ENCODE measurements at regions not wholly inside any gene's neighbourhood (a gene's known extent, or its start where the extent isn't known, plus 50 kb on each side); places are given as distances from the start of the nearest gene placed in this dataset.

- no TSS peak for BruUV-seq (replicated peaks)
- H3K4me1 Mint-ChIP-seq (ENCODE audit: low read depth, unreplicated experiment) = peaks cover 62% of the 10 kb centered on the region
- H3K4me3 Mint-ChIP-seq (ENCODE audit: low read depth, unreplicated experiment) = peak overlapping the region; percentile 7
- no peak for DNase-seq
- H3K9me3 Mint-ChIP-seq (ENCODE audit: low read depth, unreplicated experiment) = no peaks in the 10 kb centered on the region
- peak overlapping the region; percentile 82 for H3K27ac Mint-ChIP-seq (ENCODE audit: unreplicated experiment)
- no peak for TF ChIP-seq CTCF (IDR thresholded peaks at IDR 0.05; ENCODE audit: unreplicated experiment)
- no peaks in the 10 kb centered on the region for H3K27me3 Mint-ChIP-seq (ENCODE audit: unreplicated experiment)
- CTCF ChIA-PET = no interaction called here
- peaks cover 13% of the 10 kb centered on the region for H3K36me3 Mint-ChIP-seq (ENCODE audit: insufficient read depth, unreplicated experiment)
- intact Hi-C loops (cut with micrococcal nuclease; ENCODE audit: unreplicated experiment) = loop anchor here (2.0 kb wide), 1 partner anchor 41 kb away; no protein-coding TSS in a partner anchor
Observed at GRCh38 chr5:107291866-107292265, 378.9 kb downstream of the EFNA5 start.

- H3K4me1 Mint-ChIP-seq (ENCODE audit: low read depth, unreplicated experiment) = peaks cover 72% of the 10 kb centered on the region
- H3K27ac Mint-ChIP-seq (ENCODE audit: unreplicated experiment) = peak overlapping the region; percentile 82
- no peaks in the 10 kb centered on the region for H3K9me3 Mint-ChIP-seq (ENCODE audit: low read depth, unreplicated experiment)
- DNase-seq = no peak
- H3K36me3 Mint-ChIP-seq (ENCODE audit: insufficient read depth, unreplicated experiment) = peaks cover 18% of the 10 kb centered on the region
- no peak for TF ChIP-seq CTCF (IDR thresholded peaks at IDR 0.05; ENCODE audit: unreplicated experiment)
- CTCF ChIA-PET = interaction anchor here (0.6 to 0.8 kb wide), 7 partner anchors 10 to 237 kb away, joined by 3 to 7 read pairs (median 5); no protein-coding TSS in a partner anchor
- H3K4me3 Mint-ChIP-seq (ENCODE audit: low read depth, unreplicated experiment) = peak overlapping the region; percentile 4
- no TSS peak for BruUV-seq (replicated peaks)
- no peaks in the 10 kb centered on the region for H3K27me3 Mint-ChIP-seq (ENCODE audit: unreplicated experiment)
- intact Hi-C loops (cut with micrococcal nuclease; ENCODE audit: unreplicated experiment) = loop anchor here (1.0 to 2.0 kb wide), 2 partner anchors 42 to 97 kb away; no protein-coding TSS in a partner anchor
Observed at GRCh38 chr5:107290780-107291398, 379.8 kb downstream of the EFNA5 start.

GRCh38 chr5:107289030-107289714, 381.6 kb downstream of the EFNA5 start:
- H3K36me3 Mint-ChIP-seq (ENCODE audit: insufficient read depth, unreplicated experiment) = peaks cover 18% of the 10 kb centered on the region
- no peaks in the 10 kb centered on the region for H3K27me3 Mint-ChIP-seq (ENCODE audit: unreplicated experiment)
- TF ChIP-seq CTCF (IDR thresholded peaks at IDR 0.05; ENCODE audit: unreplicated experiment) = no peak
- intact Hi-C loops (cut with micrococcal nuclease; ENCODE audit: unreplicated experiment) = loop anchor here (5.0 to 10.0 kb wide), 5 partner anchors 72 to 414 kb away; partner anchors contain the start of gene EFNA5
- no TSS peak for BruUV-seq (replicated peaks)
- peaks cover 77% of the 10 kb centered on the region for H3K4me1 Mint-ChIP-seq (ENCODE audit: low read depth, unreplicated experiment)
- no peak overlapping the region for H3K4me3 Mint-ChIP-seq (ENCODE audit: low read depth, unreplicated experiment)
- peak overlapping the region; percentile 82 for H3K27ac Mint-ChIP-seq (ENCODE audit: unreplicated experiment)
- H3K9me3 Mint-ChIP-seq (ENCODE audit: low read depth, unreplicated experiment) = no peaks in the 10 kb centered on the region
- DNase-seq = no peak
- CTCF ChIA-PET = no interaction called here

GRCh38 chr5:107286447-107287098, 384.2 kb downstream of the EFNA5 start:
- no peak for DNase-seq
- CTCF ChIA-PET = interaction anchor here (0.8 to 1.1 kb wide), 3 partner anchors 9 to 73 kb away, joined by 3 to 8 read pairs (median 5); no protein-coding TSS in a partner anchor
- BruUV-seq (replicated peaks) = no TSS peak
- H3K4me1 Mint-ChIP-seq (ENCODE audit: low read depth, unreplicated experiment) = peaks cover 92% of the 10 kb centered on the region
- H3K9me3 Mint-ChIP-seq (ENCODE audit: low read depth, unreplicated experiment) = no peaks in the 10 kb centered on the region
- TF ChIP-seq CTCF (IDR thresholded peaks at IDR 0.05; ENCODE audit: unreplicated experiment) = no peak
- peaks cover 14% of the 10 kb centered on the region for H3K36me3 Mint-ChIP-seq (ENCODE audit: insufficient read depth, unreplicated experiment)
- intact Hi-C loops (cut with micrococcal nuclease; ENCODE audit: unreplicated experiment) = loop anchor here (1.0 to 10.0 kb wide), 6 partner anchors 69 to 412 kb away; partner anchors contain the start of gene EFNA5
- H3K4me3 Mint-ChIP-seq (ENCODE audit: low read depth, unreplicated experiment) = peak overlapping the region; percentile 4
- H3K27me3 Mint-ChIP-seq (ENCODE audit: unreplicated experiment) = no peaks in the 10 kb centered on the region
- H3K27ac Mint-ChIP-seq (ENCODE audit: unreplicated experiment) = peak overlapping the region; percentile 82

Data from Calu3 (cell line).